Esophagus muscularis mucosa (tissue), 4 donors: ENCODE measurements at regions not wholly inside any gene's neighbourhood (a gene's known extent, or its start where the extent isn't known, plus 50 kb on each side); places are given as distances from the start of the nearest gene placed in this dataset.

Source experiments
- DNase-seq: peaks from one replicate; pipeline ENCODE4 v3.0.0-alpha.2; 2017; ENCODE audit errors: extremely low spot score
- H3K27ac ChIP-seq, 4 donors: fragments of 200-600 bp; sonication (generic); replicated peaks in 1 of 4; 1 replicate in 3 of 4; 2 replicates in 1 of 4; pipeline ENCODE4 v1.5.1; 2016 to 2019; ENCODE audit warnings: mild to moderate bottlenecking in 1 of 4
- H3K27me3 ChIP-seq, 4 donors: fragments of 200-600 bp; sonication (generic); one replicate each; pipeline versions ENCODE4 v1.5.1 to v1.6.0; 2016 to 2019
- H3K36me3 ChIP-seq, 4 donors: fragments of 200-600 bp; sonication (generic); one replicate each; pipeline ENCODE4 v1.5.1; 2016 to 2019
- H3K4me1 ChIP-seq, 4 donors: fragments of 200-600 bp; sonication (generic); one replicate each; pipeline ENCODE4 v1.5.1; 2016 to 2019
- H3K4me3 ChIP-seq, 4 donors: fragments of 200-600 bp; sonication (generic); 1 replicate in 2 of 4; 2 replicates in 2 of 4; pipeline ENCODE4 v1.5.1; 2016 to 2019; ENCODE audit warnings: mild to moderate bottlenecking in 4 of 4, moderate library complexity in 1 of 4
- H3K9me3 ChIP-seq, 4 donors: fragments of 200-600 bp; sonication (generic); 1 replicate in 3 of 4; 2 replicates in 1 of 4; pipeline ENCODE4 v1.5.1; 2016 to 2019
- CTCF ChIP-seq, 3 experiments: fragments of 200-600 bp in 2 of 3; fragments of 450-650 bp in 1 of 3; sonication (generic) in 2 of 3; IDR thresholded peaks; one replicate each; pipeline ENCODE4 v1.5.1; 2017 to 2019; ENCODE audit warnings: antibody characterized with exemption in 3 of 3, mild to moderate bottlenecking in 2 of 3, moderate library complexity in 1 of 3
- EP300 ChIP-seq: sonication (generic); formaldehyde crosslinking; IDR thresholded peaks from one replicate; pipeline ENCODE4 v1.6.1; 2017; ENCODE audit warnings: antibody characterized with exemption
- POLR2A ChIP-seq: fragments of 450-650 bp; IDR thresholded peaks from one replicate; pipeline ENCODE4 v1.6.1; 2017; ENCODE audit warnings: antibody characterized with exemption, moderate library complexity, mild to moderate bottlenecking, low read depth
- POLR2AphosphoS5 ChIP-seq, 2 donors: sonication (generic); formaldehyde crosslinking; IDR thresholded peaks; one replicate each; pipeline ENCODE4 v1.6.1; 2017; ENCODE audit warnings: antibody characterized with exemption in 2 of 2
- WGBS: methylation state at CpG from one replicate; pipeline ENCODE4 v1.1.5; 2018; 5-methylcytosine and 5-hydroxymethylcytosine counted together
- intact Hi-C: fragments of 100-400 bp; cut with DNase I; formaldehyde crosslinking; loops from one replicate; pipeline ENCODE4 v1.15.1; 2023

- 48% methylated on average over 5 of the region's 5 CpGs for WGBS
- Histone ChIP-seq H3K27ac (no peak overlapping the region), H3K36me3 (no peaks in the 10 kb centered on the region), H3K9me3 (no peaks in the 10 kb centered on the region), H3K4me3 (no peak overlapping the region), H3K27me3 (peaks cover 0 to 25% (median 0%) of the 10 kb centered on the region in 4 donors), H3K4me1 (no peaks in the 10 kb centered on the region)
- intact Hi-C loops = no loop called here
- TF ChIP-seq CTCF (IDR thresholded peaks at IDR 0.05) = no peak
- no peak for TF ChIP-seq POLR2AphosphoS5 (IDR thresholded peaks at IDR 0.05)
- TF ChIP-seq POLR2A = no peak
- no peak for TF ChIP-seq EP300
- no peak for DNase-seq
These were observed 72.8 kb upstream of the C16orf82 start for GRCh38 chr16:26993963-26994362.

GRCh38 chr16:26995522-26995921 is 71.2 kb upstream of the C16orf82 start:
- 72% methylated on average over 4 of the region's 4 CpGs for WGBS
- TF ChIP-seq POLR2A (no peak), EP300 (no peak), POLR2AphosphoS5 (IDR thresholded peaks at IDR 0.05) (no peak), CTCF (IDR thresholded peaks at IDR 0.05) (no peak)

GRCh38 chr16:27005386-27005785 is 61.3 kb upstream of the C16orf82 start:
- no peak overlapping the region for H3K27ac ChIP-seq
- no peak for DNase-seq
- H3K9me3 ChIP-seq = no peaks in the 10 kb centered on the region
- intact Hi-C loops = no loop called here
- H3K36me3 ChIP-seq = no peaks in the 10 kb centered on the region
- TF ChIP-seq POLR2AphosphoS5 (IDR thresholded peaks at IDR 0.05) = no peak
- no peak for TF ChIP-seq CTCF (IDR thresholded peaks at IDR 0.05)
- TF ChIP-seq POLR2A = no peak
- peaks cover 0 to 8% (median 0%) of the 10 kb centered on the region in 4 donors for H3K27me3 ChIP-seq
- H3K4me3 ChIP-seq = no peak overlapping the region
- H3K4me1 ChIP-seq = no peaks in the 10 kb centered on the region

More at GRCh38 chr16:26995522-26995921, 71.2 kb upstream of the C16orf82 start:
- Histone ChIP-seq H3K27ac (no peak overlapping the region), H3K4me1 (no peaks in the 10 kb centered on the region), H3K4me3 (no peak overlapping the region), H3K9me3 (no peaks in the 10 kb centered on the region), H3K27me3 (peaks cover 0 to 28% (median 0%) of the 10 kb centered on the region in 4 donors), H3K36me3 (no peaks in the 10 kb centered on the region)
- no peak for DNase-seq
- intact Hi-C loops = no loop called here
